GM18505 (cell line): ENCODE measurements at regions not wholly inside any gene's neighbourhood (a gene's known extent, or its start where the extent isn't known, plus 50 kb on each side); places are given as distances from the start of the nearest gene placed in this dataset.
"Not testable (repeated sequence)": the region's sequence is repeated elsewhere in the genome, so short reads cannot be mapped to it uniquely, and the experiment has no call there.

ENCODE experiments used
- ATAC-seq: cut with Tn5 transposase; IDR thresholded peaks from one replicate; pipeline ENCODE4 v1.9.1; 2021; ENCODE audit not compliant: unreplicated experiment
- POLR2A ChIP-seq: IDR thresholded peaks from 4 replicates; pipeline ENCODE4 v1.6.1; 2011; ENCODE audit warnings: borderline replicate concordance; ENCODE audit not compliant: insufficient read depth, insufficient read length; ENCODE audit errors: extremely low read depth

DNA sequence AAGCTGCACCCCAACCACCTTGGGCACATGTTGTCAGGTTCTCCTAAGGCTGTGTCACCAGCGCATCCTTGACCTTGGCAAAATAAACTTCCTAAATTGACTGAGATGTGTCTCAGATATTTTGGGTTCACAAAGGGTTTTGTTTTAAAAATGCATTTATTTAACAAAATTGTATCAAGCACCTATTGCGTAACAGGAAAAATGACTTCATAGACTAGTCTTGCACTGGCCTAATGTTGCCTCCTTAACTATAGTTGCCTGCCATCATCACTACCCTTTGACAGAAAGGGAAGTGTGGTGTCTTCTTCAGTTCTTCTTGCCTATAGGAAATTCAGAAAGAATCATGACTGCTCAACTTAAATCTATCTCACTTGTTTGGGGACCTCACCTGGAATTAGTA is 374.2 kb downstream of the SH2D1A start:
- TF ChIP-seq POLR2A: no peak
- no peak for ATAC-seq

GRCh38 chrX:124725502-124725901 is 379.1 kb downstream of the SH2D1A start:
- no peak for ATAC-seq
- no peak for TF ChIP-seq POLR2A

GRCh38 chrX:124726292-124726691 is 379.9 kb downstream of the SH2D1A start:
- ATAC-seq: no peak
- TF ChIP-seq POLR2A: no peak

- no peak for TF ChIP-seq POLR2A
- ATAC-seq: no peak
Measured at GRCh38 chrX:124726881-124727280, 380.5 kb downstream of the SH2D1A start.

DNA sequence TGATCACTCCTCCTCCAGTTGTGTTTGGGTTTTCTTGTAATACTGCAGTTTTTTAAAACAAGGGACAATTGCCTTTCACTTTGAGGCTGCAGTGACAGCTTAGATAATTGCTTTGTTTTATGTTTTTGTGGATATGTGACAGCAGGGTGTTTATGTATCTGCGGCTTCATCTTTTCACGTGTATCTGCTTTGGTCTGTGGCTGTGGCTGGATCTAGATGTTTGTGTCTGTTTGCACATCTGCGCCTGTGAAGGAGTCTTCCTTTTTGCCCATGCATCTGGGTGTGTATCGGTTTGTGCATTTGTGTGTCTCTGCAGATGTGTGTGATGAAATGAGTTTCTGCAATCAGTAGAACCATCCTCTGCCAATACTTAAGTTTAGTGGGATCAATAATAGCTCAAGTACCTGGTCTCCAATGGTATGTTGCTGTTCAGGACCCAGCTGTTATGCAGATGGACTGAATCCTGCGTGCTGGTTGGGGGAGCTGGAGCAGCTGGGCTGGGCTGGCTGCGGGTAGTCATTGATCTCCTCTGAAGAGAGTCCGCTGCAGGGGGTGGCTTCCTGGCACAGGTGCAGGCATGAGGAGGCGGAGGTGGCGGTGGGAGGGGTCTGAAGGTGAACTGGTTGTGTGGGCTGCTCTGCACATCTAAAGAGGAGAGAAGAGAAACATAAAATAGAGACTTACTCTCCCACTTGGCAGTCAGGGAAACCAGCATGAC is 390.3 kb downstream of the SH2D1A start:
- no peak for ATAC-seq
- TF ChIP-seq POLR2A: no peak

DNA sequence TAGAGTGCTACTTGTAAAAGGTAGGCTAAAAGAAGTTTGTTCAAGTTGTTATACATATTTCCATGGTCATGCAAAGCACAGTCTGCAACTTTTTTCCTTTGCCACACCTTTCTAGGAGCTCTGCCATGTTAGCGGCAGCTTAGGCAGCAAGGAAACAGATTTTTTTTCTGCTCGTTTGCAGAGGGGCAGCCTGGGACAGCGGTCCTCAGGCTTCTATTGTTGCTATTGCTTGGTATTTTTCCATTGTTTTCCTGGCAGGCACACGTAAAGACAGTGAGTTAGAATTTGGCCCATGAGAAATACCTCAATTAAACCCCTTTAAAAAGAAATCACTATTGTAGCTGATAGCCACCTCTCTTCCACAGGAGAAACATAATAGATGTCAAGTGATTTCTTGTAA is 391.4 kb downstream of the SH2D1A start:
- TF ChIP-seq POLR2A: no peak
- ATAC-seq: no peak

DNA sequence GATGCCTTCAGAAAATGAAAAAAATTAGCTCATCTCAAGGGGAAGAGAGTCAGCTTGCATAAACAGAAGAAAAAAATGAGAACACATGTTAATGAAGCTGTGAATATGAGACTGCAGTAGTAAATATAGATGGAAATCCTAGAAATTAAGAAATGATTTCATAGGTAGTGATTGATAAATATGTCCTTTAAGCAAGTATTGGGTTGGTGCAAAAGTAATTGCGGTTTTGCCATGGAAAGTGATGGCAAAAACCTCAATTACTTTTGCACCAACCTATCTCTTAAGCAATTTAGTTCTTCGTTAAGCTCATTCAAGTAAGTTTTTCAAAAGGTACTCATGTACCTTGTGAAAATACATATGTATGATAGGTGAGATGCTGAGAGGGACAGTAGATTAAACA is 400.9 kb downstream of the SH2D1A start:
- no peak for TF ChIP-seq POLR2A
- no peak for ATAC-seq

DNA sequence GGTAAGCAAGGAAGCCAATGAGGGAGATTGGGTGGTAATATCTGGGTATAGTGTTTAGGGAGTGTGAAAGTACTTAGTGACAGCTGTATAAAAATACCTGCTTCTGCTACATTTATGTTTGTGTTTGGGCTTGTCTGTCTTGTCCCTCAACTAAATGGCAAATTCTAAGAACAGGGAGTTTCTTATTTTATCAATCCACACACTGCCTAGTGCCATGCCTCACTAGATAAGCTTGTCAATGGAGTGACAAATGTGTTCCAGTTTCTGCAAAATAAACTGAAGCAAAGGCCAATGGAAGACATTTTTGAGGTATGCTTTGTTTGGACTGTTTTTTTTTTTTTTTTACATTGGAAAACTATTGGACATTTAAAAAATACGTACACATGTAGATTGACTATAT is 418.0 kb downstream of the SH2D1A start:
- no peak for ATAC-seq
- no peak for TF ChIP-seq POLR2A

DNA sequence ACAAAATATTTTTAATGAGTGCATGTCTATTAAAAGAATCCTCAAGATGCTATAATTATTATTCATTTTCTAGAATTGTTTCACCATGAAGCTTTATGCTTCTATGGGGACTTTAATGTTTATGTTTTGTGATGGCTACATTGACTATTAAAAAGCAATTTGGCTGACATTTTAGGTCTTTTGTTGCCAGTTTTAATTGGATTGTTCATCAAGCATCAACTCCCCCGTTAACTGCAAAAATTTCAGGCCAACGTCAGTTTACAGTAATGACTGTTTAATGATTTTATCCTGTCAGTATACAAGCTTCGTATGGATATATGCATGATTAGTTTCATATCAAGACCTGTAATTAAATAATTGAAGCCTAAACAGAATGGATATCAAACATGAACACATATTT is 422.8 kb downstream of the SH2D1A start:
- TF ChIP-seq POLR2A: no peak

GRCh38 chrX:124771292-124771691 is 424.9 kb downstream of the SH2D1A start:
- ATAC-seq: no peak

More for the DNA sequence above, 422.8 kb downstream of the SH2D1A start:
- ATAC-seq: no peak

DNA sequence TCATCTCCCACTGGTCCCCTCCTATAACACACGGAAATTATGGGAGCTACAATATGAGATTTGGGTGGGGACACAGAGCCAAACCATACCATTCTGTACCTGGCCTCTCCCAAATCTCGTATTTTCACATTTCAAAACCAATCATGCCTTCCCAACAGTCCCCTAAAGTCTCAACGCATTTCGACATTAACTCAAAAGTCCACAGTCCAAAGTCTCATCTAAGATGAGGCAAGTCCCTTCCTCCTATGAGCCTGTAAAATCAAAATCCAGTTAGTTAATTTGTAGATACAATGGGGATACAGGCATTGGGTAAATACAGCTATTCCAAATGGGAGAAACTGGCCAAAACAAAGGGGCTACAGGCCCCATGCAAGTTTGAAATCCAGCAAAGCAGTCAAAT is 441.9 kb downstream of the SH2D1A start:
- not testable (repeated sequence) for ATAC-seq

More at GRCh38 chrX:124771292-124771691, 424.9 kb downstream of the SH2D1A start:
- no peak for TF ChIP-seq POLR2A

- ATAC-seq: not testable (repeated sequence)
Measured at GRCh38 chrX:124789874-124790273, 443.5 kb downstream of the SH2D1A start.

DNA sequence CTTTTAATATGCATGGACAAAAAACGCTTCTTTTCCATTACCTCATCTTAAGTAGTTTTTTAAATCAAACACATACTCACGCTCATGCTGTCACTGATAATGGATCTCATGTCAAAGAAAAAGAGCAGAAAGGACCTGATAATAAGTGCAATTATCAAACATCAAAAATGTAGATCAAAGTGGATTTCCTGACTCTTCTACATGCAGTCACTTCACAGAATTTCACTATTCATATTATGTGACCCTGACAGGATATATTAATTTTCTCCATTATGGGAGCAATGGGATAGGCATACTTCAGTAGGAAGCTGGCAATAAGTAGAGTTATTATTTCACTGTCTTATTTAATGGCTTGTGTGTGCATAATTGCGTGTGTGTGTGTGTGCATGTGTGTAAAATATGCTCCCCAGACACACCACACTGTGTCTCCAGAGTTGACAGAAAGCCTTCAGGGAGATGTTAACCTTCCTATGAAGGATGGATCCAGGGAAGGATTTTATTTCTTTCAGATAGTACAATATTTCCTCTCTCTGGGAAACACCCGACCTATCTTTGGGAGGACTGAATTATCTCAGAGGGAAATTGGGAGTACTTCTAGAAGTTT is 445.2 kb downstream of the SH2D1A start:
- TF ChIP-seq POLR2A: no peak
- ATAC-seq: no peak

- no peak for ATAC-seq
- TF ChIP-seq POLR2A: no peak
Measured at GRCh38 chrX:124796989-124797388, 450.6 kb downstream of the SH2D1A start.

DNA sequence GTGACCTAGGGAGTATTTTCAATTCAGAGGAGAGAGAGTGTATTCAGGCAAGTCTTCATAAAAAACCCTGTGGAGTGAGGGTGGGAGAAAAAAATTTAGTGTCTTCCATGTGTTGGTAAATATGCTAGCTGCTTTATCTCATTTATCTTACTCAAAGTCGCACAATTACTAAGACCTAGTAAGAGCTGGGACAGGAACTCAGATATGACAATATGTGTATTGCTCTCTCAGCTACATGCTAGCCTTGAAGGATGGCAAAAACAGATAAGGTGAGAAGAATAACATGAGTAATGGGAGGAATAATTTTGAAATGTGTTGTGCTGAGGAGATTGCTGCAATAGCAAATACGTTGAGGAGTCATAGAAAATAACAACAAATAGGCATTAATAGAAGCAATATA is 458.6 kb downstream of the SH2D1A start:
- TF ChIP-seq POLR2A: no peak
- no peak for ATAC-seq
